ENCODE measurements at regions not wholly inside any gene's neighbourhood (a gene's known extent, or its start where the extent isn't known, plus 50 kb on each side); places are given as distances from the start of the nearest gene placed in this dataset.
A peak's percentile ranks its signal among the peaks of the same experiment; 100 is the strongest.
"Not testable (repeated sequence)": the region's sequence is repeated elsewhere in the genome, so short reads cannot be mapped to it uniquely, and the experiment has no call there.

DNA sequence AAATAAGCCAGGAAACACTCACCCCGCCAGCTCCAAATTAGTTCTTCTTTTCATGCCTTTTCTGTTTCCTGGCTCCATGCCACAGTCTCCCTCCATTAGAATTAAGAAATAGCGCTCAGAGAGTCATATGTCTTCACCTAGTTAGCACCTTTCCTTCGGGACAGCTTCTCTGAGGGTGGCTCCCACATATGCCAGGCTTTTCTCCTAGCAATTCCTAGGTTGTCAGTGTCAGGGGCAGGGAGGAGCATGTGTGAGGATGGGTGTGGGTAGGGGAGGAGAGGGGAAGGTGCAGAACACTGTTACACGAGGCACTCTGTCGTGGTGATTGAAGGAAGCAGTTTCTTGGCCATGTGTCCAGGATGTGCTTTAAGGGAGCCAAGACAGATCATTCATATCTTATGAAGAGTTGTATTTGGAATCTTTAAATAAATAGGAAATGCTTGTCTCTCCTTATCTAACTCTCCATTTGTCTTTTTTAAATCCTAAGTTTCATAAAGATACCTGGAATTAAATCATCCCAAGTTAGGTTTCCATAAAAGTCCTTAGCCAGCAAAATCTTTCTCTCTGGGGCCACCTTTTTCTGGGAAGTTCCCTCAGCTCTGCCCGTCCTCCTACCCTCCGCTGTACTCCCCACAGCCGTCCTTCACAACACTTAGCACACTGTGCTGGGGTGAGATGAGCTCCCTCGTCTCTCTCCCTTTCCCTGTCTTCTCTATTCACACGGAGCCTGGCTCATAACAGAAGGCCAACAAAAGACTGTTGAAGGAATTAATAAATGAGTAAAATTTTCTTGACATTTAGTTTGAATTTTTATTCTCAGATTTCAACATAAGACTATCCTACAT lies 361.0 kb downstream of the CD83 start:
- DNase-seq (ENCODE audit: low spot score), result no peak

DNA sequence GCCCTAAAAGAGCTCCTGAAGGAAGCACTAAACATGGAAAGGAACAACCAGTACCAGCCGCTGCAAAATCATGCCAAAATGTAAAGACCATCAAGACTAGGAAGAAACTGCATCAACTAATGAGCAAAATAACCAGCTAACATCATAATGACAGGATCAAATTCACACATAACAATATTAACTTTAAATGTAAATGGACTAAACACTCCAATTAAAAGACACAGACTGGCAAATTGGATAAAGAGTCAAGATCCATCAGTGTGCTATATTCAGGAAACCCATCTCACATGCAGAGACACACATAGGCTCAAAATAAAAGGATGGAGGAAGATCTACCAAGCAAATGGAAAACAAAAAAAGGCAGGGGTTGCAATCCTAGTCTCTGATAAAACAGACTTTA lies 364.4 kb downstream of the CD83 start:
- not testable (repeated sequence) for DNase-seq (ENCODE audit: low spot score)

DNA sequence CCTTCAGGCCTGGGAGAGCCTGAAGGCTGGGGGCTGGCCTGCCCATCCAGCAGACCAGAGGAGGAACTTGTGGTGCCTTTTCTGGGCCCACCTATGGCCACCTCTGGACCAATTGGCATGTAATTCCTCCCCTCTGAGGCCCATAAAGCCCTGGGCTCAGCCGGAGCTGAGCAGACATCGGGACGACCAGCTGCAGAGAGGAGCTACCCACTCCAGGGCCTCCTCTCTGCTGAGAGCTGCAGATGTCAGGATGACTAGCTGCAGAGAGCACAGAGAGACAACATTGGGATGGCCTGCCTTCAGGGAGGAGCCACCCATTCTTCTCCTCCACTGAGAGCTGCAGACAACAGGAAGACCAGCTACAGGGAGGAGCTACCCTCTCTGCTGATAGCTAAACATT lies 370.1 kb downstream of the CD83 start:
- DNase-seq (ENCODE audit: low spot score), result no peak

DNA sequence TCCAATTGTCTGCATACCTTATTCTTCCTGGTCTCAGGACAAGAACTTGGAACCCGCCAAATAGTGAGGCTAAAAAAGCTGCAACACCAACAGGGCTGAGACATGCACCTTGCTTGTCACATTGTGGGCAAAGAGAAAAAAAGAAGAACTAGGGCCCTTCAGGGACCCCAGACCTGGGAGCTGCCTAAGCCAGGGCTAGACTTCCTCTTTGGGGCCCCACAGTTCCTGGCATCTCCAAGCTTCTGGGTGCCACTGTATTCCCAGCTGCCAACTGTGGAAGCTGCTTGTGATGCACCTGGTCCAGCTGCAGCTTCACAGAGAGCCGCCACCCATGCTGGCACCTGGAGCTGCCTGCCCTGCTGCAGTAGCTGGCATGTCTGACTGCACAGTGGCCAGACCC lies 370.6 kb downstream of the CD83 start:
- DNase-seq (ENCODE audit: low spot score), result no peak

DNA sequence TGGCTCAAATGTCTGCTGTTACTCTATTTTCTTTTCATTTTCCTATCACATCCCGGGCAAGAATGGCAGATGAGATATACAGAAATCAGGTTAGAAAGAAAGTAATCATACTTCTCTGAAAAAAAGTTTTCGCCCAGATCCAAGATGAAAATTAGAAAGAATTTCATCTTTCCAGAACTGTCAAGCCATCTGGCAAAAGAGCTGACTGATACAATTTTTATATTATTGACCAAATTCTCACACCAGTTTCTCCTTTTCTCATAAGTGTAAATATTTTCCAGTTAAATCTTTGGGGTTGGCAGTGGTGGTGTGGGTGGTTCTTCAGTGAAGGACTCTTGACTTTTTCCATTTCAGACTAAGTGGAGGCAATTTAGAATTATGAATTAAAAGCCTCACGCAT lies 371.9 kb downstream of the CD83 start:
- DNase-seq (ENCODE audit: low spot score), result no peak

DNA sequence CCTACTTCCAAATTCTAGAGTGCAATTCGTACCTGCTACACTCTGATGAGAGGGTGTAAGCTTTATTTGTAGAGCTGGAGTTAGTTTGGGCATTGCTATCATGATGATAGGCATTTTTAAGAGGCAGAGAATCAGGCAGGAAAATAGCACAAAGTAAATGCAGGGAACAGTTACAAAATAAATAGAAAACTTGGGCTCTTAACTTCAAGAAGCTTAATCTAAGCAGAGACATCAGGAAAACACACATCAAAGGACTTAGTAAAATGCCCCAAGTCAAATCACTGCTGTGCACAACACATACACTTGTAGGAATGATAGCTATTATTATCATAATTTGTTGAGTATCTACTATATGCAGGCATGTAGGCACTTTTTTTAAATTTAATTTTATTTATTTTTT lies 381.2 kb downstream of the CD83 start:
- no peak for DNase-seq (ENCODE audit: low spot score)

DNA sequence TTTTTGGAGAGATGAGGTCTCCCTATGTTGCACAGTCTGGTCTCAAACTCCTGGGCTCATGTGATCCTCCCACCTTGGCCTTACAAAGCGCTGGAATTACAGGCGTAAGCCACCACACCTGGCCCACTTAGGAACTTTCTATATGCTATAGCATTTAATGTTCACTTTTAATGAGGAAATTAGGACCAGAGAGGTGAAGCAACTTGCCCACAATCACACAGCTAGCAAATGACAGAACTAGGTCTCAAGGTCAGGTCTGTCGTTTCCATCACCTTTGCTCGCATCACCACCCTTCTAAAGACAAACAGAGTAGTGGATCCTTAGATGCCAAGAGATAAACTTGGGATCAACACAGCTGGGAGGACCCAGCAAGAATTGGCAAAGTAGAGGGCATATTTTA lies 381.7 kb downstream of the CD83 start:
- DNase-seq (ENCODE audit: low spot score), result no peak

DNA sequence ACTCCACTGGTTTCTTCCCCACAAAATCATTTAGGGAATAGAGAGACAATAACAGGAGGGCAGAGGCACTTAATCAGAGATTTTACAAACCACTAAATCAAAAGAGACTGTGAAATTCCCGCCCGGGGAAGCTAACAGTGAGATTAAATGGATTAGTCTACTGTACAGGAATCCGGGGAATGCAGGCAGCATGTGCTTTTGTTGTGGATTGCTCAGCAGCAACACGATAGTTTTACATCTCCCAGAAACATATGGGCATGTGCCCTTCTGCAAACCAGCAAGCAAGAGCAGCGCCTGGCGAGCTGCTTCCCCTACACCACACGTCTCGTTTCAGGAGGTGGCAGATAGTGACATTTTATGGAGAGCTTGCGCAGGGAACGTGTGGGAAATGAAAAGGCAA lies 382.3 kb downstream of the CD83 start:
- peak; percentile 70 for DNase-seq (ENCODE audit: low spot score)

DNA sequence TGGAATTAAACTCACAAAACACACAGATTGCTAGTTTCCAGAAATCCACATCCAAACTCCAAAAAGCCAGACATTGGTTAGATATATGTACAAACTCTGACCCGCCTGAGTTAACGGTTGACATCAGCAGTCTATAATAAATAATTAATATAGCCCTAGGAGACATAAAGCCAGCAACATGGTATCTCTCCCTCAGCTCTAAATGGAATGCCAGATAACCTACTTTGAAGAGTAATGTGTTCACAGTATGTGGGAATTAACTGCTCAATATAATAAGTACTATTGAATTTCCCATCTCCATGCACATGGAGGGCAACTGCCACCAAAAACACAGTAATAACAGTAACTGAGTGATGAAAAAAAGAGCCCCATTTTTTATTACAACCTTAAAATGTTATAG lies 383.2 kb downstream of the CD83 start:
- DNase-seq (ENCODE audit: low spot score), result peak; percentile 51

DNA sequence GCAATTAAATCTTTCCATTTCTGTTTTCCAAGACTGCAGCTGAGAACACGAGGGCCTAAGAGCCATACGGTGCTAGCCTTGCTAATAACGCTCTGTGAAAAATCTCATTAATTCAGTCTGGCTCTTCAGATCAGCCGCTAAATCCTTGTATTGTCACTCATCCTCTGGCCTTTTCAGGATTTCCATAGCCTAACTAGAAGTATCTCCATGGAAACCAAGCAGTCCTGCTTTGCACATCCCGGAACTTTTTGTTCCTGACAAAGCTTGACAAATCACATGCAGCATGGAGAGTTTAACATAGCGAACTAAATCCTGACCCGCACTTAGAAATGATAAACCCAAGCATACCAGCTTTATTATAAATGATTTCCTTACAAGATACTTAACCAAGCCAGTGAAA lies 383.7 kb downstream of the CD83 start:
- peak; percentile 93 for DNase-seq (ENCODE audit: low spot score)

DNA sequence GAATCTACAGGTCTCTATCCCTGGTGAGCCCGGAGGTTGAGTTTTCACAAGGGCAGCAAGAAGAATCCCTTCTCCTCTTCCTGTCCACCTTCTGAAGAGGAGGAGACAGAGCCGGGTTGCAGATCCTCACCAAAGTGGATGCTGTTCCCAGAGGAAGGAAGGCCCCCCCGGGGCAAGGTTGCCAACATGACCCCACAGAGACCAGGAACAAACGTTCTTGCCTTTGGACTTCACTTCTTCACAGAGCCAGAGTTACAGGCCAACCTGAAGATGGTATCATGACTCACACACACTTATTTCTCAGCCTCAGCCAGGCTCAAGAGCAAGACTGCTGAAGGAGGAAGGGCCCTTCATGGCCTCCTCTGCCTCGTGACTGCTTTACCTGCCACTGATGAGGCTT lies 384.3 kb downstream of the CD83 start:
- DNase-seq (ENCODE audit: low spot score), result no peak

DNA sequence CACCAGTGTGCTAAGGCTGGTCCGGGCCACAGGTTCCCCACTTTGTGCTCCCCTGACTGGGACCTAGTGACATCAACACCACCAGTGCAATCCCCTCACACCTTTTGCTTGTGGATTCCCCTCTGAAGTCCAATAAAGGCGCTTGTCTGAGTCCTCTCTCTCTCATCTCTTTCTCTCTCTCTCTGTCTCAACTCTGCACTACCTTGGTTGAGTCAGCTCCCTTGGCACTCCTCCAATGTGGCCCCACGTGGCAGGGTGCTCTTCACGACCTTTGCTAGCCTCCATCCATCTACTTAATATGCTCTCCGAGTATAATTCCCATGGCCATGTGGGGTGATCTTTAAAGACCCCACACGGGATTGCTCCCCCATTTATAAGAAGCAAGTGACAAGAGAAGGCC lies 385.0 kb downstream of the CD83 start:
- no peak for DNase-seq (ENCODE audit: low spot score)

DNA sequence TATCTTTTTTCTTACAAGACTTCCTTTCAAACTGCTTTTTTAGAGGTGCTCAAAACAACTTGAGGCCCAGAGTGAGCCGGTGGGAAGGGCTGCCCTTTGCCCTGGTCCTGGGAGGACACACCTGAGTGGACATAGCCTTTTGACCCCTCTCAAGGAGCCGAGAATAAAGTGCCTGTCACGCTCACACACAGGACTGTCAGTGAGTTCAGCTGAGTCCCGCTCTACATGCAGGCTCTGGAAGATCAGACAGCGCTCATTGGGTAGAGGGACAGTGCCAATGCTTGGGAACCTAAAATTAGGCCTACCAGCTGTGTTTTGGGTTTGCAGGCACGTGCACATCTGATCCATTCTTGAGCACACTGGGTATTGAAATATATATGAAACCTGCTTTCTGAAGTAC lies 387.8 kb downstream of the CD83 start:
- DNase-seq (ENCODE audit: low spot score), result no peak

DNA sequence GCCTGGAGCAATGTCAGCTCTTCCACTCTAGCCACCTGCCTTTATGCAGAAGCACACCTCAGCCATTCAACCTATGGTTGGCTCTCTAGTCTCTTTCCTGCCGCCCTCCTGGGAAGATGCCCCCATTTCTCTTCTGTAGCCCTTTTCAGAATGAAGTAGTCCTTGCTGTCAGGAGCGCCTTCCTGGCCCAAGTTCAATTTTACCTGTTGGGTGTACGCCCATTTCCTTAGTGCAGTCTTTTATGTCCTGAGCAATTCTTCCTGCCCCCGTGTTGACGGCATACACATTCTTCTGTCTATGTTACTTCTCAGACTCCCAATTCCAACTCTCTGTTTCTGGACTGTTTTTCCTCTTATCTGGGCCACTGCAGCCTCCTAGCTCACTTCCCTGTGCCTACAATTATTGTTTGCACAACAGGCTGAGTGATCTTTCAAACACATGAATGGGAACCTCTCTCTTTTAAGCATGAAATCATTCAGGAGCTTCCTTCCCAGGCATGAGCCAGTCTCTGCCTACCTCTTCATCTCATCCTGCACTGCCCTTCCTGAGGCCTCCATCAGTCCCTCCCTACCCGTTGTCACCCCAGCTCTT lies 389.2 kb downstream of the CD83 start:
- DNase-seq (ENCODE audit: low spot score), result no peak

DNA sequence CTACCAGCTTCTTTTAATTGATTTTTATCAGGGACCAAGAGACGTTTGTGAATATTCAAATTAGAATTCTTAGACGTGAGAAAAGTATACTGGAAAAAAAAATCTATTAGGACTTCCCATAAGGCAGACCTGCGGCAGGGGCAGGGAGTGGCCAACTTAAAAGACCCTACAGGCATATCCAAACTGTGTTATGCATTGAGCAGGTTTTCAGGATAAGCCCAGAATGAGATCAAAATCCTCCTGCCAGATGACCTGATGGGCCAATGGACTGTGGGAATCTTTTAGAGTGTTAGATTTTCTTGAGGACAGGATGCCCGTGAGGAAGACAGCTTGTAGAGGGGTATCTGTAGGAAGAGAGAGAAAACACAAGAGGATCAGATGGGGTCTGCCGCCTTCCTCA lies 391.5 kb downstream of the CD83 start:
- DNase-seq (ENCODE audit: low spot score), result no peak

DNA sequence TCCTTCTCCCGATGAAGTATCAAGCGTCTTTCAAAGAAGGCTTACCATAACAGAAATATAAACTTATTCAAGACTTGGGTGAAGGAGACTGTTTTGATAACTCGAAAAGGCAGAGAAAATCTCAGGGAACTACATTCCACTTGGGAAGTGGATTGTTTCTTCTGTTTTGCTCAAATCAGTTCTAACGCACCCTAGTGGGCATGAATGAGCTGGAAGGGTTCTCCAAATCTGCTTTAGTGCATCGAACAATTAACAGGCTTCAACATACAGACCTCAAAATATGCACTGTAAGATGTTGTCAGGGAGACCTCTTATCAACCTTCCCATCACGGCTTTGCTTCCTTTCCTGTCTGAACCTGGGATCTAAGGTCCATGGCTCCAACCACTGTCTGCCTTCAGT lies 392.5 kb downstream of the CD83 start:
- no peak for DNase-seq (ENCODE audit: low spot score)

DNA sequence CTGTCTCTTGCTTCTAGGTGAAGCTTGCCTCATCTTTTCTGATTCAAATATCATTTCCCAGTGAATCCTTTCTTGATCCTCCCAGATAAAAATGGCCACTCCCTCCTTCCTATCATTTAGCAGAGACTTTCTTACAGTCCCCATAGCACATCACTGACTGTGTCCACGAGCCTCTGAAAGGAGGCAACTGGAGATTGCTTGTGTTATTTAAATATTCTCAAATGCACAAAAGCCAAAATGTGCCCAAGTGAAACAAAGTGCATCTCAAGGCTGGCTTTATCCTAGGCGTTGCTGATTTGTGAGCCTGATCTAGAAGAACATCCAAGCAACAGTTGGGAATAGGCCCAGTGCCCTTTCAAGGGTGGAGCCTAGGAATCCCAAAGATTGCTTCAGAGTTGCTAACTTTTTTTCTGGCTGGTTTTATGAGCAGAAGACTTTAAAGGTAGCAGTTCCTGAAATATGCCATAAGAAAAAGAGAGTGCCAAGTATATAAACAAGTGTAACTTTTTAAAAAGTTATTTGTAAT lies 393.6 kb downstream of the CD83 start:
- DNase-seq (ENCODE audit: low spot score), result peak; percentile 17

DNA sequence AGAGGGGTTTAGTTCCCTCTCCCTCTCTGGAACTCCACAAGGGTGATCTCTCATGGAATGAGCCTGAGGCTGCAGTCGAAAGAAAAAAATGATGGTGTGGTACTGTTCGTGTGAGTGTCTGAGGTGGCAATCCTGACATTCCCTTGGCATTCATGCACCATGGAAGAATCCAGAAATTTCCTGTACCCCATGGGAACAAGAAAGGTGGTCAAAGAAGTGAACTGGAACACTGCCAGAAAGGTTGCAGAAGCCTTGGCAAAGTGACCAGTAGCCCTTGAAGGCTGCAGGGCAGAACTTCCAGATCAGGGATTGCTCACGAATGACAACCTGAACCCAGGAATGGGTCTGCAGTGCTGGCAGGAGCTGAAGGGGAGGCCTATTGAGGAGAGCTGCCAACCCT lies 394.7 kb downstream of the CD83 start:
- no peak for DNase-seq (ENCODE audit: low spot score)

DNA sequence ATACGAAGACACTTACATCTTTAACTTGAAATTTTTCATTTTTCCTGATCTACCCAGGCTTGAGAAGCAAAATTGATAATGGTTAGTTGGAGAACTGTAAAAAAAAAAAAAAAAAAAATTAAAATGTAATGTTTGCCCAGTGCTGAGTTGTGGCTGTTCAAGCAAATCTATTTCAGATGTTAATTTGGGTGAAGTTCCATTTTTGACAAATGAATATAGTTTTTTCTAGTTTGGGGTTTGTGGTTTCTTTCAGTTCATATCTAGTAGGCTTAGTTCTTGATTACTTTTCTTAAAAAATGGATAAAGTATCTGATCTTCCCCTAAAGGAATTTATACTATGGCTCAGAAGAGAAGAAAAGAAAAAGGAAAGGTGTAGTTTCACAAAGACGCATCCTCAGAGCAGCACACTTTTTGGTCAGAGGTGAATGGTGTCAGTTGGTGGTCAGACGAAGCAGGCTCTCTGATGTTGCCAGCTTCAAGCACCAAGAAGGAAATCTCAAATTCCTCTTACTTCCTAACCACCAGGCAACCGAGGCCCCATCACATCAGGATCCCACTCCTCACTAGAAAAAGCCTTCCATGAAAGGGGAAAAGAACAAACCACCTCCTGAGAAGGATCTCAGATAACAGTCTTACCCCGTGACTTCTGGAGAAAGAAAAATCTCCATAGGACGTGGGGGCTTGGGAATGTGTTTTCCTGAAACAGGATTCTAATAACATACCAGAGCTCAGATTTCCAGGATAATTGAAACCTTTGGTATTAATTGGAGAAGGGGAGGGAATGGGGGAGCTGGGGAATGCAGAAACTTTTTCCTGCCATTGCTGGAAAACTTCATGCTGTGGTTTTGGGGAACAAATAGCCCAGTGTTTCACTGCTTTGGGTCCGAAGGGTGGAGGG lies 396.2 kb downstream of the CD83 start:
- no peak for DNase-seq (ENCODE audit: low spot score)

DNA sequence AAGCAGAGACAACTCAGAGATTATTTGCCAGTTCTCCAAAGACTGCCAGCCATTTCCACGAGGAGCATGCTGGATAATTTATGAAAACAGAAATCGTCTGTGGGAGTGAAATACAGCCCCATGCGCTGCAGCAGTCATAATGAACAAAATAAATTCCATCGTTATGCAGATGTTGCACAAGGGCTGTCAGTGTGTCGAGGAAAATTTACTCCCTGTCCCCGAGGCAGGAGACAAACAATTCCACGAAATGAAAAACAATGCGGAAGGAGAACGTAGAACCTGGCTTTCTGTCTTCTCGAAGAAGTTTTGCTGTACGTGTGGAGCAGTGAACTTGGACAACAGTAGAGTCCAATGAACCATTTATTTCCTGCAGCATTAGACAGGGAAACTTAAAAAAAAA lies 399.4 kb downstream of the CD83 start:
- DNase-seq (ENCODE audit: low spot score), result peak; percentile 21

DNA sequence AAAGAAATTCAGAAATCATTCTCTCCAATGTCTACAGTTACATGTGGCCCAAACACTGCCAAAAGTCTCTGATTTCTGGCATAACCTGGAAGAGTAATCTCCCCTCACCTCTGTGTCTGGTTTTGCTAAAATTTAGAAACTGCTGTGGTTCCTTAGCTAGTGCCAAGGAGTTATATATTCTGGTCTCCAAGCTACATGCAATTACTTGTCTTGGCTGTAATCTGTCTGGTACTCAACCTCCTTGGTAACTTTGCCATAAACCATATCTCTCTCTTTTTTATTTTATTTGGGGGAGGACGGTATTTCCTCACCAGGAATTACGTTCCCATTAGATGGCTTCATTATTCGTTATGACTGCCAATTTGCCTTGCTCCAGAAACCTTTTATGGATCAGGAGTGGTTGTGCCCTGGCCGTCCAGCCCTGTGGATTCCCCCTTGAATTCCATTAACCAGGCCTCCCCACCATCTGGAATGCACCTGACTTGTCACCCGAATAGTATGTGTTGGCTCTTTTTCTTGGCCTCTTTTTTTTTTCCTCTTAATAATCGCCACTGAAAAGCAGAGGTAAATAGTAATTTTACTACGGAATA lies 400.0 kb downstream of the CD83 start:
- no peak for DNase-seq (ENCODE audit: low spot score)
